ENCODE measurements at regions not wholly inside any gene's neighbourhood (a gene's known extent, or its start where the extent isn't known, plus 50 kb on each side); places are given as distances from the start of the nearest gene placed in this dataset.

DNA sequence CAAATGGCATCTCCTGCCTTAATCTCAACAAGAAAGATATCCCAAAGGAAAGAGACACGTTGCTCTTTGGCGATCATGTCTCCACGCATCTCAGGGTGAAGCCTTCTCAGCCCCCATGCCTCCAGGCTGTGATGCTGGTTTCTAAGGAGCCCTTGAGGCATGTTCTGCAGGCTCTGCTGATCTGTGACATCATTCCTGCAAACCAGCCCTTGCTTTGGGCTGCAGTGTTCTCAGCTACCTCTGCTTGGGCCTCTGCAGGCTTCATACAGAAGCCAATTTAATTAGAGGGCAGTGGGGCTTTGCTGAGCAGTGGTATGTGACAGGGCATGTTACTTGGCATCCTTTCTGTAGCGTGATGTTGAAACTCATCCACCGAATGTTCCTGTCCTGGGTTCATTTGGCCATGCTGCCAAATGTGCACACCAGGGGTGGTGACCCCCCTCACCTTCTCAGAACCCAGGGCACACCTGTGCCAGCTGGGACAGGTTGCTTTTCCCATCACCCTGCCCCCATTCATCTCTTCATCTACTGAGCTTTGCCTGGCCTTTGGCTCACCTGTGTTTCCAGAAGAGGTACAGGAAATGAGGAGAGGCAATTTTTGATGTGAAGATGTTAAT lies 230.9 kb downstream of the TEX29 start:
- no peak for DNase-seq (ENCODE audit: low read depth in 2 of 3, low spot score in 2 of 3)

DNA sequence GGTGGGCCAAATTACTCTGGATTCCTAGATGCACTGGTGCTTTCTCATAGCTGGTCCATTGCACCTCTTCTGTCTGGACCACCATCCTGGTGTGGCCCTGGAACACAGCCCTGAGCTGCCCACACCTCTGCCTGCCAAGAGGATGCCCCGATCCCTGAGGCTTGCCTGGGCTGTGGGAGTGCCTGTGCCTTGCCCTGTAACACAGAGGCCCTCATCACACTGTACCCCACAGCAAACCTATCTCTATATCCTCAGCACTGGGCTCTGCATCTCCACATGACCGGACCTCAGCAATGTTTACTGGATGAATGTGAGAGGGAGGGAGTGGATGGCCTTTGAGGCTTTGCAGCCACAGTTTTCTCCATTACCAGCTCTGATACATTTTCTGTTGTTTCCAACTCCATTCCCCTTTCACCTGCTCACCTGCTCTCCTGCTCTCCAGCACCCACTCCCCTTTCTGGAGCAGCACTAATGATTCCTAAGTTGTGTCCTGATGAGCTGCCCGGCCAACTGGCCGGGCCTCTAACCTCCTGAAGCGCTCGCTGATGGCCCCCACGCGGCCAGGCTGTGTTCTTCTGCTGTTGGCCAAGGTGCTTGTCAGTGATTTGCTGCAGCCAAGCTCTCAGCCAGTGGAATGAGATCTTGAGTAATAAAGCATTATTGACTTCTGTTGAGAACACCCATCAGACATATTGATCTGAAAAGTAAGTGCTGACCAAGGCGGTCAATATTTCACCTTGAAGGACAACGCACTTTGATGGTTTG lies 232.6 kb downstream of the TEX29 start:
- no peak for DNase-seq (ENCODE audit: low read depth in 2 of 3, low spot score in 2 of 3)

DNA sequence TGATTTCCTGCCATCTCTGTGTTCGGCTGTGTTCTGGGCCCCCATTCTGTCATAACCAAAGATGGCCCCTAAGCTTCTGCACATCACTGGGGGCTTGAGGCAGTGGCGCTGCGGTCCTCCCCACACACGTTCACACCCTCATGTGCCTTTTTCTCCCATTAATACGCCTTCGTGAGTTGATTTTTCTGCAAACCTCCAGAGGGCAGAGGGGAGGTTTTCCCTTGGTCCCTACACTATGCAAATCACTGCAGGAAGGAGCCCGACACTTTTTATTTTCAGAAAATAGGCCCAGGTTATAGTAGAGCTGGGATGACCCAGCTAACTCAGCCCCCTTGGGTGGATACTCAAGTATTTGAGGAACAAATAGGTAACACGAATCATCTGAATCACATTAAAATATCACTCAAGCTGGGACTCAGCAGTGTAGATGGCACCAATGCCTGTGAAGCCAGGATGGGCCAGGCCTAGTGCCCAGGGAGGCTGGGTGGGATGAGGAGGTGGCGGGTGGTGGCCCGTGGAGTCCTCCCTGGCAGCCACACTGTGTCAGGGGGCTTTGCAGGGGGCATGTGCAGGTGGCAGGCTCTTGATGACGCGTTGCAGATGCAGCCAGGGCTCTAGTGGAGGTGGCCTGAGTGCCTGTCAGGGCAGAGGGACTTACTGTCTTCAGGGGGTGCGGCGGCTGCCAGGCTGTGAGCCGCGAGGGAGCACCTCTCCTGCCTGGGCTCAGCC lies 234.3 kb downstream of the TEX29 start:
- DNase-seq (ENCODE audit: low read depth in 2 of 3, low spot score in 2 of 3) = no peak

DNA sequence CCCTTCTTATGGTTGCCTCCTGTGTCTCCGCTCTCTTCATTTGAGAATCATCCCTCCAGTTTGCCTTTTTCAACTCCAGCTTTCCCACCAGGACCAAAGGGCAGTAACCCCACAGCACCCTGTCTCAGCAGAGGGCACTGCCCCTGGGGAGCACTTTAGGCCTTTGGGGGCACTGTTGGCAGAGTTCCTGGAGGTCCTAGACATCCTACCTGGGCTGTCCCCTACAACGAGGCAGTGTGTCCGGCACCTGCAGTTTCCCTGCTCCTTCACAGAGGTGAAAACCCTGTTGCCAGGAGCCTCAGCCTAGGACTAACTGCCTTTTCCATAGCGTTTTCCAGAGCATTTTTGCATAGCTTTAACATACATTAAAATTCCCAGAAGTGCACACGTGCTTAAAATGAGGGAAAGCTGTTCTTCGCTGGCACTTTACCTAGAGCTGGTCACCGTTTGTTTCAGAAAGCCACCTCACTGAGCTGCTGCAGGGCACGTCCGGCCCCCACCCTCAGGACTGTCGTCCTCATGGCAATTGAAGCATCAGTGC lies 234.9 kb downstream of the TEX29 start:
- no peak for DNase-seq (ENCODE audit: low read depth in 2 of 3, low spot score in 2 of 3)

DNA sequence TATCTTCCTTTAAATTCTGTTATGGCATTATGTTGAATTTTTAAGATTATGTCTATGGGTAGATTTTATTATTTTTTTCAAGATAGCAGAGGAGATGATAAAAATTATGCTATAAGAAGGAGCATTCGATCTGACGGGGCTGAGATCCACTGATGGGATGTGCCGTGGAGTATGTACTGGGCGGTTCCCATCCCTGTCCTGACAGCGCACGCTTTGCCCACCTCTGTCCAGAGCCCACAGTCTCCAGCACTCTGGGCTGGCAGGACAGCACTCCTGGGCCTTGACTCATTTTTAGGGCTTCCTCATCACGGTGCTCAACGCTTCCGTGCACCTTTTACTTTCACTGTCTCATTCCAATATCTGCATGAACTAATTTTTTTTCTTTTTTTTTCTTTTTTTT lies 235.5 kb downstream of the TEX29 start:
- DNase-seq (ENCODE audit: low read depth in 2 of 3, low spot score in 2 of 3) = no peak

DNA sequence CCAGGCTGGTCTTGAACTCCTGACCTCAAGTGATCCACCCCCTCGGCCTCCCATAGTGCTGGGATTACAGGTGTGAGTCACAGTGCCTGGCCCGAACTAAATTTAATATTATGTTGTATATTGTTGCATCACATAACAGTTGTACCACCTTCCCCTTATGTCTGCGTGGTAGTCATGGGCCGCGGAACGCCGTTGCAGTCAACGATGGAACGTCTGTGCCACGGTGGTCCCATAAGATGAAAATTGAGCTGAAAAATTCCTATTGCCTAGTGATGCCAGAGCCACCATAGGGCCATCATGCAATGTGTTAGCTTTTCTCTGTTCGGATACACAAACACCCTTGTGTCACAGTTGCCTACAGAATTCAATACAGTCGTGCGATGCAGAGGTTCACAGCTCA lies 236.1 kb downstream of the TEX29 start:
- no peak for DNase-seq (ENCODE audit: low read depth in 2 of 3, low spot score in 2 of 3)

DNA sequence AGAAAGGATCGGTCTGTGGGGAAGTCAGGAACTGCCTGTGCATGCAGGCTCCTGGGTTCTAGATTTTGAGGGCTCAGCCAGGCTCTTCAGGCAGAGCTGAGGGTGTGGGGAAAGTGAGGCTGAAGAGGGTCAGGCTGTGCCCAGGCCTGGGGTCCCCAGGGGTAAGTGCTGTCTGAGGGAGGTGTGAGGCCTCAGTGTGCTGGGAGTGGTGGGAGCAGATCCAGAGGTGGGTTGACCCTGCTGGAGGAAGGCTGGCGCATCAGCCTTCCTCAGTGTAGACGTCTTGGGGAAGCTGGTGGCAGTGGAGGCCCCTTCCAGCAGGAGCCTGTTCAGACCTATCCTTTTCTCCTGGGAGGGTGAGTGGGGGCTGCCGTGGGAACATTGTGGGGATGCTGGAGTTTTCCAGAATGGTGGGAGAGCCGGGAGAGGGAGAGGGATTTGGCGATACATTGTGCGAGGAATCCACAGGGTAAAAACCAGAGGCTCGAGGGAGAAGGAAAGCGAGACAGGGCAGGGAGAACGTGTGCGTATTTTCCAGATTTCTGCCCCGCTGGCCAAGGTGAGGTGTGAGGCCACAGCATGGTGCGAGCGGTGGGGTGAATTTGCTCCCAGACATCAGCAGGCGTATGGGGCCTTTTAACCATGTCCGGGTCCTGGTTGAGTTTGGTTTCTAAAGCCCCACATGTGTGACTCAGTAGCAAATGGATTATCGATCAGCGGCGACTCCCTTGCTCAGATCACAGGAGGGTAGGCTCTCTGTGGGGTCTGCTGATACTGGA lies 237.7 kb downstream of the TEX29 start:
- no peak for DNase-seq (ENCODE audit: low read depth in 2 of 3, low spot score in 2 of 3)

DNA sequence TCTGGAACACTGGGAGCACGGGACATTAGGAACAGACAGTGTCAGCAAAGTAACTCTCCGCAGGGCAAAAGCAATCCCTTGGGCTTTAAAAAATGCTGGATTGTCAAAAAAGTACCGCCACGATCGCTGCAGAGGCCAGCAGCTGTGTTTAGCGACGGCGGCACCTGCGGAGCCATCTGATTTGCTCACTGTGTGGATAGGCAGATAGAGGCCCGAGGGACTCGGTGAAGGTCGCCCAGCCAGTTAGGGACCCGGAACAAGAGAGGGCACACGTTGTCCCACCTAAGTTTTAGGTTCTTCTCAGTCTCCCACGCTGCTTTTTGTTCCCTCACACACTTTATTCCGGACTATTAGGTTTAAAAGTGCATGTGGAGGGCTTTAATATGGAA lies 238.3 kb downstream of the TEX29 start:
- no peak for DNase-seq (ENCODE audit: low read depth in 2 of 3, low spot score in 2 of 3)

DNA sequence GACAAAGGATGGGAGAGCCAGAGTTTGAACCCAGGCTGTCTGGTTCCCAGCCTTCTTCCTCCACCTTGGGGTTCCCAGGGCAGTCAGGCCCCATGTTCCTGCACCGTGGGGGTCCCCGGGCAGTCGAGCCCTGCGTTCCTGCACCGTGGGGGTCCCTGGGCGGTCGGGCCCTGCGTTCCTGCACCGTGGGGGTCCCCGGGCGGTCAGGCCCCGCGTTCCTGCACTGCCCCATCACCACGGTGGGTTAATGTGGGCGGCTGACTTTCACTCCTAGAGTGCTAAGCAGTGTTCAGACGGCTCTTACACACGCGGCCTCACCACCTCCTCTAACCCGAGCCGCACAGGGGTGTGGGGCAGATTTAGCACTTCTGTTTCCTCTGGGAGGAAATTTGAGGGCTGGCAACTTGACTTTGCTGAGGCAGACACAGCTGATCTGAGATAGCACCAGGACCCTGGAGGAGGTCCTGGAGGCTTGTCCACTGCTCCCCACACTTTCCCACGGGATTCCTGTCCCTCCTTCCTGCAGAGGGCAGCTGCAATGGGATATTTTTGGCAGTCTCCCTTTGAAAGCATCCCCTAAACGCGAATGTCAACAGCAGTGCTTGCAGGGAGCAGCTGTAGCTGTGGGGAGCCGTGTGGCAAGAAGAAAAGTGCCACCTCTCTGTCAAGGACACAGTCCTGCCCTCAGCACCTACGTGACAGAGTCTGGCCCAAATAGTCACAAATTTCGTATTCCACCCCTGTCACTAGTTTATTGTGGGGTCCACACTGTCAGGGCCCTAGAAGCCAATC lies 239.4 kb downstream of the TEX29 start:
- DNase-seq (ENCODE audit: low read depth in 2 of 3, low spot score in 2 of 3) = no peak

DNA sequence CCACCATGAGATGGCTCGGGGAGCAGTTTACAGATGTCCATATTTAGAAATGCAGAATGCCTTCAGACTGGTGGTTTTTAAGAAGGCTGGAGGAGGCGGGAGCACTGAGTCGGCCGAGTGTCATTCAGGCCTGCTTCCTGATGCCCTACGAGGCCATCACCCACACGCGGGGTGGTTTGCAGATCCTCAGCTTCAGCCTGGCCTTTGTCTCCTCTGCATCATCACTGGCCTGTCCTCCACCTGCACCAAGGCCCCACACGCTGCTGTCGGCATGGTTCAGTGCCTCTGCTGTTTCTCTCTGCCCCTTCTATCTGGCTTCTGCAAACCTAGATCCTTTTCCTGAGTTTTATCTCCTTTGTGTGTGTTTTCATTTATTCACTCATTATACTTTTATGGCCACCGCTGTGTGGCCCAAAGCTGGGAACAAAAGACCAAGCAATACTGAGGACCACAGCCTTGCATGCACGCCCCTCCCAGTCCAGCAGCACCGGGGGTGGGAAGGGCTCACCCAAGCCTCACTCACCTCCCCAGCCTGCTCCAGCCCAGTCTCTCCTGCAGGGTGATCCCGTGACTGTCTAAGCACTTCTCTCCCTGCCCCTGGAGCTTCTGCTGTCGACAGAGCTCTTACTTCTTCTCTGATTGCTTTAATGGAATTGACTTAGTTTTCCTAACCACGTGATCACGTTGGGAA lies 240.8 kb downstream of the TEX29 start:
- DNase-seq (ENCODE audit: low read depth in 2 of 3, low spot score in 2 of 3) = no peak

DNA sequence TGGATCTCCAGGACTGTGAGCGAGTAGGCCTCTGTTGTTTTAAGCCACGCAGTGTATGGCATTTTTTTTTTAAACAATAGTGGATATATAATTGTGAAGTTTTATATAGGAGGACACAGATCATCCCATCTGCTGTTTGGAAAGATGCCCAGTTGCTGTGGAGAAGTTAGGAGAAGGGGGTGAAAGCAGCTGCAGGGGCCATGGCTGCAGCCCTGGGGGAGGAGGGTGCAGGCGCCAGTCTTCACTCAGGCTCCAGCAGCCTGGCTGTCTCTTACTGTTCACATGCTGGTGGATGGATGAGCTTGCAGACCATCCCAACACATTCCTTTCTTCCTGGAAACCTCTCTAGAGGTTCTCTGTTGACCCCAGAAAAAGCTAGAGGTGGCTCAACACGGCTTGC lies 242.3 kb downstream of the TEX29 start:
- no peak for DNase-seq (ENCODE audit: low read depth in 2 of 3, low spot score in 2 of 3)

DNA sequence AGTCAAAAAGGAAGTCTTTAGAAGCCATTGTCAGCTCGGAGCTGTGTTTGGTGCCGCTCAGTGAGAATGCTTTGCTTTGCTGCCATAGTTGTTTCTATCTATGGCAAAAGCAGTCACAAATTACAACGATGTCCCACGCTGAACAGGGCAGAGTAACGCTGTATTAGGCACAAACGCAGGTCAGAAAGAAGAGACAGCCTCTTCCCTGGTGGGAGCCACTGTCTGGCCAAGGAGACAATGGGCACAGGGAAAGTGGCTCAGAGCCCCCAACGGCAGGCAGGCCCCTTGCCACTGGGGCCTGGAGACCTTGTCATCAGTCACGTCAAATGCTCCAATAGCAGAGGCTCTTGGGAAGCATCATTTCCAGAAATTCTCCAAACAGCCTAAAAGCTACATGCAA lies 244.2 kb downstream of the TEX29 start:
- DNase-seq (ENCODE audit: low read depth in 2 of 3, low spot score in 2 of 3) = no peak

DNA sequence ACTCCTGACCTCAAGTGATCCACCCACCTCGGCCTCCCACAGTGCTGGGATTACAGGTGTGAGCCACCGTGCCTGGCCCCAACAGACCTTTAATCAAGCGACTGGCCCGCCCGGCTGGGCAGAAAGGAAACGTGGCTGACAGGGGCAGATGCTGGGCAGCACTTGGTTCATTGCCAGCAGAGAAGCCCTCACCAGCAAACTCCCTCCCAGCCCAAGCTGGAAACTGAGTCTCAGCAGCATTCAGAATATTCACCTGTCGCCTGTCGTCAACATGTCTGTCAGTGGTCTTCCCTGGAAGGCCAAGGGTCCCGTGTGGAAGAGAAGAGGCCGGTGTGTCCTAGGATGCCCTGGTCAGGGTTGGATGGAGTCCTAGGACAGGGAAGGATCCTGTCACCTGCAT lies 245.0 kb downstream of the TEX29 start:
- DNase-seq (ENCODE audit: low read depth in 2 of 3, low spot score in 2 of 3) = no peak

DNA sequence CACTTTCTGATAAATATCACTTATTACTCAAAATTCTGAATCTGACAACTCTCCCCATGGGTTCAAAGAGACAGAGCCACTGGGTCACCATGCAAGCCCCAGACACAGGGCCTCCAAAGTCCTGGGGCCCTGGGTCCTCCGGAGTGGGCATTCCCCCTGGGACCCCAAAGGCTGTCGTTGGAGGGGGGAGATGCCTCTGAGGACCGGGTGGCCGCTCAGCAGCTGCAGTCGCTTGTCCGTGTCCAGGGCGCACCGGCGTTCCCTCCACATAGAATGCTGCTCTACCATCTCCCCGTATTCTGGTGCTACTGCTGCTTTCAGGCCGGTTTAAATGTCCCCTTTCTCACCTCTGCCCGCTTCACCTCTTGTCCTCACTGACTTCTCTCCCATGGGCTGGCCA lies 246.1 kb downstream of the TEX29 start:
- no peak for DNase-seq (ENCODE audit: low read depth in 2 of 3, low spot score in 2 of 3)

DNA sequence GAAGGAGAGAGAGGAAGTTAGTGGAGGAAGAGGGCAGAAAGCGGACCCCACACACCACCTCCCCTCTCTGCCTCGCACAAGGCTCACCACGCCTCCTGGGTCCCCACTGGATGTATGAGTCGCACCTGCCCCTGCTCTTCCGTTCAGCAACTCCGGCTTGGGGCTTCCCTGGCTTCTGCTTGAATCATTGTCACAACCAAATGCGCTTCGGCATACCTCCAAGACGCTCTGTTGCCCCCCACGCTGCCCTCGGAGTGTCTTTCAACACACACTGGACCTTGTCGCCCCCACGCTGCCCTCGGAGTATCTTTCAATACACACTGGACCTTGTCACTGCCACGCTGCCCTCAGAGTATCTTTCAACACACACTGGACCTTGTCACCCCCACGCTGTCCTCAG lies 247.2 kb downstream of the TEX29 start:
- no peak for DNase-seq (ENCODE audit: low read depth in 2 of 3, low spot score in 2 of 3)

DNA sequence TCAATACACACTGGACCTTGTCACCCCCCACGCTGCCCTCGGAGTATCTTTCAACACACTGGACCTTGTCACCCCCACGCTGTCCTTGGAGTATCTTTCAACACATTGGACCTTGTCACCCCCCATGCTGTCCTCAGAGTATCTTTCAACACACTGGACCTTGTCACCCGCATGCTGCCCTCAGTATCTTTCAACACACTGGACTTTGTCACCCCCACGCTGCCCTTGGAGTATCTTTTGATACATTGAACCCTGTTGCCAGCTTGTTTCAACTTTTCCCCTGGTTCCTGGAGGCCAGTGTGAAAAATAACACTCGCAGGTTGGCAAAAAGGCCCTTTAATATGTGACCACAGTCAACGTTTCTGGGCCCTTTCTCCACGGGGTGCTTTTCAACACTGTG lies 247.8 kb downstream of the TEX29 start:
- no peak for DNase-seq (ENCODE audit: low read depth in 2 of 3, low spot score in 2 of 3)

DNA sequence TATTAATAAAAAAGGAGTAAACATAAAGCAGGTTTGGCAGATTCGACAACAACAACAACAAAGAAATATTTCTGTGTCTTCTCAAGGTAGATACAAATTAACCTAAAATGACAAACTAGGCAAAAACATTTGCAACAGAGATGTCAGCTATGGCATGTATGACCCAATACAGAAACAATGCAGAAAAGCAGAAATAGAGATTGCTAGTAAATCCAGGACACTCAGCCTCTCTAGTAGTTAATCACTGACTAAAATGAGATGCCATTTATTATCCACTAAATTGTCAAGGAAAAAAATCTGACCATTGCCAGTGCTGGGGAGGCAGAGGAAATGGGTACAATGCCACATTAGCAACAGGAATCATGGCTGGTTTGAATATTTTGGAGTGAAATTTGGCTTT lies 250.5 kb downstream of the TEX29 start:
- DNase-seq (ENCODE audit: low read depth in 2 of 3, low spot score in 2 of 3) = no peak

DNA sequence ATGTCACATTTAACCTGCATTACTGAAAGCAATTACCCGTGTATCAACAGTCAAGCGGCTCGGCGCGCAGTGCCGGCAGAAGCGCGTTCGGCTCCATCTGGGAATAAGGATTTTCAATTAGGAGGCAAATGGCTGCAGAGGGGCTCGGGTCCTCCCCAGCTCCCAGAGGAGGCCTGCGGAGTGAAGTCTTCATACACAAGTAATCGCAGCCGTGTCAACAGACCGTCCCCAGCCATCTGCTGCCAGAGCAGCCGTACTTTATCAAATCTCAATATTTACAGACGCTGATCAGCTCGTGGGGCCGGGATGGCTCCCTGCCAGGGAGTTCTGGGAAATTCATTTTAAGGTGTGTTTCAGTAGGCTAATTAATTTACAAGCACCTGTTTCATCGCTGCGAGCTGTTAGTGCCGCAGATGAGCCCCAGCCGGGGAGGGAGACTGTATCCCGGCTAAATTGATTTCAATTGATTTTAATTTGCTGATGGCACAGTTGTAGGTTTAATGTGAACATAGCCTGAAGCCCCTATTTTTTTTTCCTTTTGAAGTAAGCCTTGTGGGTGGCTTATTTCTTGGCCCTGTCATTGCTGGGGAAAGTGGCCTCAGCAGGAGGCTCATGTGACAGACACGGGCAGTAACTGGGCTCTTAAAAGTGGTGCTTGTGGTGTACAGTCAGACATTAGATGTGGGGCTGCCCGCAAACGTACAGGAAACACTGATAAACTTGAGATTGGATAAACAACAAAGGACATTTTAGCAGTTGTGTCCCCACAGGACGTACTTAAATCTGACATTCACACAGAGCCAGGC lies 252.7 kb downstream of the TEX29 start:
- DNase-seq (ENCODE audit: low read depth in 2 of 3, low spot score in 2 of 3) = no peak

DNA sequence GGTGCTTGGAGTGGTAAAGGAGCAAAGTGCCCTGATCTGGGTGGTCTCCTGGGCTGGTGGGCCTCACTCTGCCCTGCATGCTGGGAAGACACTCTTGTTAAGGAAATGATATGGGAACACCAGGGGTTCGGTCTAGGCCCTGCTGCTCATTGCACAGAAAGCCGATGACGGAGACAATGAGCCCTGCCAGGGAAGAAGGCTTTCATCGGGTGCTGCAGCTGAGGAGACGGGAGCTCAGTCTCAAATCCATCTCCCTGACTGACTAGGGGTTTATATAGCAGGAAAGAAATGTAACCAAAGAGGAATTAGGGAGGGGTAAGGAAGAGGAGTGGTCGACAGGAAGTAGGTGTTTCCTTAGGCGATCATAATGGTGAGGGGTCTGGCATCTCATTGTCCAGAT lies 253.4 kb downstream of the TEX29 start:
- no peak for DNase-seq (ENCODE audit: low read depth in 2 of 3, low spot score in 2 of 3)

Data from activated CD8-positive, alpha-beta memory T cell treated with anti-CD3 and anti-CD28 coated beads for 48 hours (primary cell).